Activated naive CD8-positive, alpha-beta T cell (primary cell): ENCODE measurements at regions not wholly inside any gene's neighbourhood (a gene's known extent, or its start where the extent isn't known, plus 50 kb on each side); places are given as distances from the start of the nearest gene placed in this dataset.

Experiments used
- H3K27ac Mint-ChIP-seq: one replicate; pipeline ENCODE4 v1.8.0; 2021; ENCODE audit warnings: mixed read lengths
- H3K27me3 Mint-ChIP-seq: one replicate; pipeline ENCODE4 v1.8.0; 2021; ENCODE audit warnings: mixed read lengths
- H3K36me3 Mint-ChIP-seq: one replicate; pipeline ENCODE4 v1.8.0; 2021; ENCODE audit warnings: mixed read lengths
- H3K4me1 Mint-ChIP-seq: one replicate; pipeline ENCODE4 v1.8.0; 2021; ENCODE audit warnings: low read depth, mixed read lengths
- H3K4me3 Mint-ChIP-seq: one replicate; pipeline ENCODE4 v1.8.0; 2021; ENCODE audit warnings: mild to moderate bottlenecking, mixed read lengths
- H3K9me3 Mint-ChIP-seq: one replicate; pipeline ENCODE4 v1.8.0; 2021; ENCODE audit warnings: low read depth, mixed read lengths

DNA sequence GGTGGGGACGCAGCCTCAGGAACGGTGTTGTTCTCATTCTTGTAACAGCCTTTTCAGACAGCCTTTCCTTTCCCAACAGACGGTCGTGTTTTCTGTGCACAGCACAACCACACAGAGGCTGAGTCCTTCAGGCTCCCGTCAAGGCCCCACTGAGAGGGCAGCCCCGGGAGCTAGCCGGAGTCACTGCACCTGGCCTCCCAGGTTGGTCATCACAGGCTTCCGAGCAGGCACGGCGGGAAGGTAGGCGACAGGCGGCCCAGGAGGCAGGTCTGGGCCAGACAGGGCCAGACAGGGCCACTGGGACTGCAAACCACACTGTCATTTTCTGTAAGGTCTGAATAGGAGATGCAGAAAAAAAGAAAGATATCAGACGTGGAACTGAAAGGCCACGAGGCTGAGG is 570.8 kb downstream of the GALR1 start:
- no peak overlapping the region for H3K27ac Mint-ChIP-seq
- H3K9me3 Mint-ChIP-seq: peaks cover 4% of the 10 kb centered on the region
- H3K4me3 Mint-ChIP-seq: no peak overlapping the region
- no peaks in the 10 kb centered on the region for H3K4me1 Mint-ChIP-seq
- peaks cover 13% of the 10 kb centered on the region for H3K27me3 Mint-ChIP-seq
- H3K36me3 Mint-ChIP-seq: no peaks in the 10 kb centered on the region

DNA sequence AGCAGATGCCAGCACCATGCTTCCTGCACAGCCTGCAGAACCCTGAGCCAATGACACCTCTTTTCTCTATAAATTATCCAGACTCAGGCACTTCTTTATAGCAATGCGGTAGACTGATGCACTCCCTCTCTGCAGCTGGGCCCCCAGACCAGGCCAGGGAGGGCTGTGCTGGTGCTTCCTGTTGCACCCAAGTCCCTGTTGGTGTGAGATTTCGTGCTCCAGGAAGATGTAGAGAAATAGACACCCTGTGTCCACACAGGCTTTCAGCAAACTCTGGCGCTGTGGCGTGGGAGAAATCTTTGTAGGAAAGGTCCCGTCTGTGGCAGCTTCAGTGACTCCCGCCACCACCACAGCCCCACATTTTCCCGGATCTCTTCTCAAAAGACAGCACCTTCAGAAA is 572.2 kb downstream of the GALR1 start:
- Mint-ChIP-seq H3K9me3 (peaks cover 4% of the 10 kb centered on the region), H3K27ac (no peak overlapping the region)

DNA sequence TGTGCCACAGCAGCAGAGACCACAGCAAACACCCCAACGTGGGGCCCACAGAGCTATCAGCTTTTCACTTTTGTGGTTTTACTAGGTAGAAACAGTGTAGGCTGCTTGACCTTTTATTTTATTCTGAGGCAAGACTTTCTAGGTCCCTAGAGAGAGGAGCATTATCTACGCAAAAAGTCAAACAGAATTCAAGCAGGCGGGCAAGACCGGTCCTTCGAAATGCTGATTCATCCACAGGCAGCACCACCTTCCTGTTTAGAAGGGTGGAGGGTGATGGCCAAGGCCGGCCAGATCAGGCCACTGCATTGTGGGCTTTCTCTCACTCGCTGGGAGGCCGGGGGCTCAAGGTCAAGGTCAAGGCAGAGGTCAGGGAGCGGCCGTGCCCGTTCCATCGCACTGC is 573.0 kb downstream of the GALR1 start:
- H3K27me3 Mint-ChIP-seq: peaks cover 13% of the 10 kb centered on the region
- no peaks in the 10 kb centered on the region for H3K4me1 Mint-ChIP-seq
- no peaks in the 10 kb centered on the region for H3K36me3 Mint-ChIP-seq
- H3K9me3 Mint-ChIP-seq: peaks cover 4% of the 10 kb centered on the region
- H3K27ac Mint-ChIP-seq: no peak overlapping the region
- H3K4me3 Mint-ChIP-seq: no peak overlapping the region

More for the DNA sequence above, 572.2 kb downstream of the GALR1 start:
- Mint-ChIP-seq H3K36me3 (no peaks in the 10 kb centered on the region), H3K4me3 (no peak overlapping the region), H3K27me3 (peaks cover 13% of the 10 kb centered on the region), H3K4me1 (no peaks in the 10 kb centered on the region)

DNA sequence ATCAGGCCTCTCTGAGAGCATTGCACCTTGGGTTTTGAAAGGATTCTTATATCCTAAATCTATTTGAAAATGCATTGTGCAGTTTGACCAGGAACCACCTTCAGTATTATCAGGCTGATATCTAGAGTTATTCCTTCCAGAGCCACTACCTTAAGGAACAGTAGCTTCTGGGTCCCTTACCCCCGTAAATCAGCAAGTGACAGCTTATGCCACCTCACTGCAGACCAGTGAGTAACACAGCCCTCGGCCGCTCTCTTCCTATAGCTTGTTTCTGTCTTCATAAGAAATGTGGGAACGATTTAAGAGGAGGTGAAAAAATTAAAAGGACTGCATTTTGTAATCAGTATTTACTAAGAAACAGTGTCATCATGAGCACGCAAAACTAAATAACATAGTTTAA is 584.2 kb downstream of the GALR1 start:
- no peaks in the 10 kb centered on the region for H3K9me3 Mint-ChIP-seq
- H3K27ac Mint-ChIP-seq: no peak overlapping the region
- H3K4me1 Mint-ChIP-seq: no peaks in the 10 kb centered on the region
- H3K36me3 Mint-ChIP-seq: no peaks in the 10 kb centered on the region
- H3K27me3 Mint-ChIP-seq: no peaks in the 10 kb centered on the region
- no peak overlapping the region for H3K4me3 Mint-ChIP-seq

DNA sequence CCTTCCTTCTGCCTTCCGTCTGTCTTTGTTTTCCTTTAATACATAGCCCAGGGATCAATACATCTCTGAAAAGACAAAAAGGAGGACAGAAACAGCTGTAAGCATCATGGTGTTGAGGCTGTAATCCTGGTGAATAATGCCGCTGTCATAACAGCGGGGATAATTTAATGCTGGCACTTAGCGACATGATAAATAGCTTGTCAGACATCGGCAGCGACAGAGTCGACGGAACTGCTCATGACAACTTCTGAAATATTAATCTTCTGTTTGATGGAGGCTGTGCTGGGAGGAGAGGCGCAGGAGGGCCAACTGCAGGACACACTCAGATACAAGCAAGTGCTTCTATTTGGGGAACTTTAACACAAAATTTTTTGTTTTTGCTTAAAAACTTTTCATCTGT is 602.2 kb downstream of the GALR1 start:
- Mint-ChIP-seq H3K36me3 (no peaks in the 10 kb centered on the region), H3K4me1 (no peaks in the 10 kb centered on the region), H3K27ac (no peak overlapping the region), H3K9me3 (no peaks in the 10 kb centered on the region), H3K4me3 (no peak overlapping the region), H3K27me3 (peaks cover 1% of the 10 kb centered on the region)

DNA sequence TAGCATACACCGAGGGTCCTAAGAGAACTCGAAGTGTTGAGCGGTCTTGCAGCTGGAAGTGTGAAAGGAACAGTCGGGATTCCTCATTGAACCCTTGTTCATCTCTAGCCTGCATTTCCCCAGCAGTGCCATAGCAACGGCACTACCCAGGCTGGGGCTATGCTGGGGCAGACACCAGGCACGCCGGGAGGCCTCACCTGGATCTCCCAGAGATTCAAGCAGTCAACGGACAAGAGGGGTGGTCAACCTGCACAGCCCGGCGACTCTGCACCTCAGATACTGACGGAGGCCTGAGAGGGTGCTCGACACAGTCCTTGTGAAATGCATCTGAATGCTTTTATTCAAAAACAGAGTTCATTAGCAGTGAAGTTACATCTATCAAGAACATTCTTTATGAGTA is 604.2 kb downstream of the GALR1 start:
- H3K4me3 Mint-ChIP-seq: no peak overlapping the region
- H3K9me3 Mint-ChIP-seq: no peaks in the 10 kb centered on the region
- no peak overlapping the region for H3K27ac Mint-ChIP-seq
- H3K4me1 Mint-ChIP-seq: no peaks in the 10 kb centered on the region
- H3K36me3 Mint-ChIP-seq: no peaks in the 10 kb centered on the region
- no peaks in the 10 kb centered on the region for H3K27me3 Mint-ChIP-seq

DNA sequence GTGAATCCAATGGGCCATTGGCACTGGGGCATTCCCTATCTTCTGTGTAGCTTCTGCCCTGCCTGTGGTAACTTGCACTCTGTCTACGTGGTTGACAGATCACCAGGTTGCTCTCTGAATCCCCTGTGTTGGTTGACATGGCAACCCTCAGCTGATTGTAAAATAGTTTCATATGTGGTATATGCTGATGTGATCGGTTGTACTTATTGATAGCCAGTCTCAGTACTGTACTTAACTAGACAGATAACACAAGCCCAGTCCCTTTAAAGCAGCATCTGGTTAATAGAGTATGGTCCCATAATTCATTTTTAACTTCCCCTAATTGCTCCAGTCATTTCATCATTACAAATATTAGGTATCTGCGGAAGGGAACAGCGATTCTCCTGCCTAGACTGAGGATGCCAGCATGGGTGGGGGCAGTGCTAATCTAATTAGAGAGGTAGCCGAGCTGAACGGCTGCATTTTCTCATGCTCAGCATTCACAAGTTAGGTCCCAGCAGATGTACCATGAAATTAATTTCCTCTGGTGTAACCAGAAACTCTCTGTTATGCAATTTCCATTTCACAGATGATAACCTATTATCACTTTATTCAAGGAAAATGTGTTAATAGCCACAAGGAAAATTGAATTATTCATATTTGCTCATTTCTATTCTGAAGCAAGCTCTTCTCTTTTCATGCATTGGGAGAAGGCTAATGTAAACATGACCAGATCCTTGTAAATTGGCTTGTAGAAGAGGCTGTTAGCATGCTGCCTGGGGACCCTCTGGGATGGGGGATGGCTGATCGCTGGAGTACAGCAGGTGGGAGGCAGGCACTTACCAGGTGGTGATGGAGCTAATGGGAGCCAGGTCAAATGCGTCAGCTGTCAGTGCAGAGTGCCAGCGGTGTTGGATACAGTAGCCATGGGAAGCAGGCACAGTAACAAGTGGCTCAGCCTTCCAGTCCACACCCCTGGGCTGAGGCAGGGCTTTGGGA is 608.3 kb downstream of the GALR1 start:
- H3K4me1 Mint-ChIP-seq: no peaks in the 10 kb centered on the region
- no peak overlapping the region for H3K27ac Mint-ChIP-seq
- no peaks in the 10 kb centered on the region for H3K36me3 Mint-ChIP-seq
- H3K9me3 Mint-ChIP-seq: peaks cover 3% of the 10 kb centered on the region
- no peak overlapping the region for H3K4me3 Mint-ChIP-seq
- H3K27me3 Mint-ChIP-seq: no peaks in the 10 kb centered on the region

DNA sequence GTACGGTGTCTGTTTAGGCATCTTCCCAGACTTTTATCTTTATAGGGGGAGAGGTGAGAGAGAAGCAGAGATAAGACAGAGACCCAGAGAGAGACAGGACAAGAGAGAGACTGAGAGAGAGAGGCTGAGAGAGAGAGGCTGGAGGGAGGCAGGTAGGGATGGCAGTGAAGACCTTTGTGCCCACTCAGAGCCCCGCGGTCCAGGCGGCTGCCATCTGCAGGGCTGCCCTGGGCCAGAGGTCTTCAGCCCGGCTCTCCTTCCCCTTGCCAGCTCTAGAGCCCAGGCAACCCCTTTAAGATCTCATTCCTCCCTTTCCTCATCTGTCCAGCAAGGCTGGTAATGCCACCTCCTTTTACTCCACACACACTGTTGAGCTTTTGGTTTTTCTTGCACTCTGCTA is 610.0 kb downstream of the GALR1 start:
- Mint-ChIP-seq H3K4me1 (no peaks in the 10 kb centered on the region), H3K36me3 (no peaks in the 10 kb centered on the region), H3K4me3 (no peak overlapping the region), H3K27me3 (no peaks in the 10 kb centered on the region), H3K9me3 (peaks cover 3% of the 10 kb centered on the region), H3K27ac (no peak overlapping the region)

DNA sequence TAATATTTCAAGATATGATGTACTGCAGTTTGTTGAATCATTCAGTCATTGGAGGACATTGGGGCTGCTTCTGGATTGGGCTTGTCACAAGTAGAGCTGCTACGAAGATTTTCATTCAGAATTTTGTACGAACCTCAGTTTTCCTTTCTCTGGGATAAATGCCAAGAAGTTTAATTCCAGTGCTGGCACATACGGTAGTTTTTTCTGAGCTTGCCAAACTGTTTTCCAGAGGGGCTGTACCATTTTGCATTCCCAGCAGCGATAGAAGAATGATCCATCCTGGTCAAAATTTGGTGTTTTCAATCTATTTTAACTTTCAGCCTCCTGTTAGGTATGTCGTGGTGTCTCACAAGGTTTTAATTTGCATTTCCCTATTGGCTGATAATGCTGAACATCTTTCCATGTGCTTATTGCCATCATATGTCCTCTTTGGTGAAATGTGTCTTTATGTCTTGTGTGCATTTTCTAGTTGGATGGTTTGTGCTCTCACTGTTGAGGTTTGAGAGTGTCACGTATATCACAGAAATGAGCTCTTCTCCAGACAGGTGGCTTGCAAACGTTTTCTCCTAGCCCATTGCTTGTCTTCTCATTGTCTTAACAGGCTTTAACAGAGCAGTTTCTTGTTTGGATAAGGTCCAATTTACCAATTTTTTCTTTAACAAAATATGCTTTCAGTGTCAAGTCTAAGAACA is 612.6 kb downstream of the GALR1 start:
- H3K4me3 Mint-ChIP-seq: no peak overlapping the region
- peaks cover 3% of the 10 kb centered on the region for H3K9me3 Mint-ChIP-seq
- no peaks in the 10 kb centered on the region for H3K36me3 Mint-ChIP-seq
- H3K27ac Mint-ChIP-seq: no peak overlapping the region
- no peaks in the 10 kb centered on the region for H3K27me3 Mint-ChIP-seq
- no peaks in the 10 kb centered on the region for H3K4me1 Mint-ChIP-seq

DNA sequence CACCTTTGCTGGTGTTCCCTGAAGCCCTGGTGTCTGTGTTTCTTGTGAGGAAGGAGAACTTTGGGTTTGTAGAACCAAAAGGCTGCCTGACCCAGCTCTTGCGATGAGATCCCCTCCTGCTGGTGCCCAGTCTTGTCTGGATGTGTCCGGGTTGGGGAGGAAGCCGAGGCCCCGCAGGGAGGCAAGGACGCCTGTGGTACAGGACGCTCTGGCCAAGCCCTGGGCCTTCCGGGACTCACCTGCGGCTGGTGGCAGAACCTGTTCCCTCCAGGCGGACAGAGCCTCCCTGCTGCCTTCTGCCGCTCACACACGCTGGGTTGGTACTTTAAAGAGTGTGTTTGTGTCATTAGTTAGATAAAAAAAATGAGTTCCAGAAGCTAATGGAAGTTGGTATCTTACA is 616.2 kb downstream of the GALR1 start:
- no peaks in the 10 kb centered on the region for H3K4me1 Mint-ChIP-seq
- H3K27me3 Mint-ChIP-seq: peaks cover 2% of the 10 kb centered on the region
- H3K4me3 Mint-ChIP-seq: no peak overlapping the region
- no peaks in the 10 kb centered on the region for H3K36me3 Mint-ChIP-seq
- H3K9me3 Mint-ChIP-seq: peaks cover 3% of the 10 kb centered on the region
- H3K27ac Mint-ChIP-seq: no peak overlapping the region

DNA sequence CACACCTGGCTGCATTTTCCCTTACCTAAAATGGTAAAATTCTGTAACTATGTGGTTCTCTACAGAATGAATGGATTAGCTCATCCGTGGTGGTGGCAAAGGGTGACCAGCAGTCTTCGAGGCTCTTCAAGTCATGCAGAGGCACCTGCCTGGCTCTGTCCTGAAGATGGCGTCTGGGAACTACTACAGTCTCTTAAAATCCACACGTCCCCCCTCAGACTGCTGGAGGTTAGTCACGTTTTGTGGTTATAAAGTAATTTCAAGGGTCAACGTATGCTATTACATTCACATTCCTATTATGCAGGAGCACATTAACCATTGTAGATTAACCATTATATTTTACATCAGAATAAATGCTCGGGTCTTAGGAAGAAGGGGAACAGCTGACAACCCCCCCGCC is 616.7 kb downstream of the GALR1 start:
- peaks cover 3% of the 10 kb centered on the region for H3K9me3 Mint-ChIP-seq
- H3K4me1 Mint-ChIP-seq: no peaks in the 10 kb centered on the region
- no peak overlapping the region for H3K27ac Mint-ChIP-seq
- H3K27me3 Mint-ChIP-seq: peaks cover 2% of the 10 kb centered on the region
- H3K36me3 Mint-ChIP-seq: no peaks in the 10 kb centered on the region
- no peak overlapping the region for H3K4me3 Mint-ChIP-seq

DNA sequence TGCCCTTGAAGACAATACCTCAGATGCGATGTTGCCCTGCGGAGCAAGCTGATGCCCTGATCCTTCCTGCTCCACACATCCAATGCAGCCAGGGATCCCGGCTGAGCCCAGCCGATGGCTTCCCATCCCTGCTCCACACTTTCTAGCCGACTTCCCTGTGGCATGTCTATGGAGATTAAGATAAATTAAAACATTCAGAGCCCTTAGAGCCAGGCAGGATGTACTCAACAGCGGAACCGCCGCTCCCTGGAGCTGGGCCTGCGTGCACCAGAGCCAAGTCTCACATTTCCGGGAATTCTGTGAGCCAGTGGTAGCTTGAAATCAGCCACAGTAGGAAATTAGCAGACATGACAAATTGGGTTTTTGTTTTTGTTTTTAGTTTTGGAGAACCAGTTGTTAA is 620.6 kb downstream of the GALR1 start:
- Mint-ChIP-seq H3K27me3 (peaks cover 6% of the 10 kb centered on the region), H3K36me3 (no peaks in the 10 kb centered on the region), H3K4me3 (no peak overlapping the region), H3K4me1 (no peaks in the 10 kb centered on the region), H3K27ac (no peak overlapping the region), H3K9me3 (no peaks in the 10 kb centered on the region)

DNA sequence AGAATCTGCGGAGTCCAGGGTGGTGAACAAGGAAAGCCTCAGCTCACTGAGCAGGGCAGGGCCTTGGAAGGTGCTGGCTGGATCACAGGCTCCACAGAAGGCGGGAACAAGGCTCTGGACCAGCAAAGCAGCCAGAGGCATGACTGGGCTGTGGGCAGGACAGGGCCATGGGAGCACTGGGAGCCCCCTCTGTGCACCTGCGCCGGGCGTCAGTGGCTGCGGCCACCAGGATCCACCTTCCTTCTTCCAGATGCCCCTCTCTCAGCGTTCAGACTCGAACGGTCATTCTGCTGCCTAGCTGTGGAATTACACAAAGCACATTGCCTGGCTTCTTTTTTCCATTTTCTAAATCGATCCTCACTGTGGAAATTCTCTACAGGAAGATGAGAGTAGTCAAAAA is 621.2 kb downstream of the GALR1 start:
- Mint-ChIP-seq H3K9me3 (no peaks in the 10 kb centered on the region), H3K27me3 (peaks cover 8% of the 10 kb centered on the region), H3K4me3 (no peak overlapping the region), H3K4me1 (no peaks in the 10 kb centered on the region), H3K36me3 (no peaks in the 10 kb centered on the region), H3K27ac (no peak overlapping the region)

DNA sequence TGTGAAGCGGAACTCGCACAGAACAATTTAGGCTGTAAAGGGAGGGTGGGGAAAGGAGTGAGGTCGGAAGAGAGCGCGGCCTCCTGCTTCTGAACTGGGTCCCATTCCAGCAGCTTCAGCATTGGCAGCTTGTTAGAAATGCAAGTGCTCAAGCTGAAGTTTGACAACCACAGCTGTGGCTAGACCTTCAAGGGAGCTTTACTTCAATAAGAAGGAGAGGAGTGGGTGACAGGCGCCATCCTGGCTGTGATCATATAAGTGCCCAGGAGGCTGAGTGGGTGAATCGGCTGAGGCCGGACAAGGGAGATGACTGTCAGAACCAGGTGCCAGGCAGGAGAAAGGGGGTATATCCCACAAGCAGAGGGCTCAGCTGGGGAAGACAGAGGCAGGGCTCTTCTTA is 622.5 kb downstream of the GALR1 start:
- H3K36me3 Mint-ChIP-seq: no peaks in the 10 kb centered on the region
- H3K27ac Mint-ChIP-seq: no peak overlapping the region
- H3K9me3 Mint-ChIP-seq: no peaks in the 10 kb centered on the region
- H3K27me3 Mint-ChIP-seq: peaks cover 8% of the 10 kb centered on the region
- H3K4me1 Mint-ChIP-seq: no peaks in the 10 kb centered on the region
- H3K4me3 Mint-ChIP-seq: no peak overlapping the region

DNA sequence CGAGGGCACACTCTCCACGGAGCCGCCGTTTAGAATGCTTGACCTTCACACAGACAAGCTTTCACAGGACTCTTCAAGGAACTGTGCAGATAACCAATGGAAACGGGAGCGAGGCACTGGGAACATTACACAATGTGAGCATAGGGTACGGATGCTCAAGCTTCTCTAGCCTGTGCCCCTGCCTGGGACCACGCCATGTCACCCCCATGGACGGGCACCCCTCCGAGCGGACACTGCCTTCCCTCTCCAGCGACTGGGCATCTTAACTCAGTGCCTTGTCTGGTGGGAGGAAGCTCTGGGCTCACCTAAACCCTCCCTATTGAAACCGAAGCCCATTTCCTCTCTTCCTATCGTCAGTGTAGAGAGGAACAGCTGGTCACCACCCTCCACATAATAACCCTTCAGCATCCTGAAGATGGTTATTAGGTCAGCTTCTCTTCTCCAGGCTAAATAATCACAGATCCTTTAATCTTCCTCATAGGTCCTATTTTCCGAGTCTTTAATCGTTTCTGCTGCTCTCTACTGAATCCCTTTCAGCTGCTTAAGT is 626.7 kb downstream of the GALR1 start:
- H3K4me1 Mint-ChIP-seq: no peaks in the 10 kb centered on the region
- H3K27ac Mint-ChIP-seq: no peak overlapping the region
- no peak overlapping the region for H3K4me3 Mint-ChIP-seq
- peaks cover 6% of the 10 kb centered on the region for H3K27me3 Mint-ChIP-seq
- H3K9me3 Mint-ChIP-seq: no peaks in the 10 kb centered on the region
- no peaks in the 10 kb centered on the region for H3K36me3 Mint-ChIP-seq
